ENCODE measurements at regions not wholly inside any gene's neighbourhood (a gene's known extent, or its start where the extent isn't known, plus 50 kb on each side); places are given as distances from the start of the nearest gene placed in this dataset.

DNA sequence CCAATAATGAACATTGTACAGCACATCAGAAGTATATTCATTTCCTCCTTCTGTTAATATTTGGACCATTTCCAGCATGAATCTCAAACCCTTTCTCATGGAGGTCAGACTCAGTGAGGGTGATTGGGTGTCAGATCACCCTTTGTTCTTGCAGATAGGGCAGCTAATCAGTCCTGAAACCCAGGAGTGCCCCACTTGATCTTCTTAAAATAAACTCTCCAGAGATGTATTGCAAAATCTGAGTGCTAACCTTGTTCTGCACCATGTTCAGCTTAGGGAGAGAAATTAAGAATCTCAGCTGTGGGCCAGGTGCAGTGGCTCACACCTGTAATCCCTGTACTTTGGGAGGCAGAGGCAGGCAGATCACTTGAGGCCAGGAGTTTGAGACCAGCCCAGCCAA is 869.4 kb downstream of the TYW1 start:
- TF ChIP-seq, protein P1, sequence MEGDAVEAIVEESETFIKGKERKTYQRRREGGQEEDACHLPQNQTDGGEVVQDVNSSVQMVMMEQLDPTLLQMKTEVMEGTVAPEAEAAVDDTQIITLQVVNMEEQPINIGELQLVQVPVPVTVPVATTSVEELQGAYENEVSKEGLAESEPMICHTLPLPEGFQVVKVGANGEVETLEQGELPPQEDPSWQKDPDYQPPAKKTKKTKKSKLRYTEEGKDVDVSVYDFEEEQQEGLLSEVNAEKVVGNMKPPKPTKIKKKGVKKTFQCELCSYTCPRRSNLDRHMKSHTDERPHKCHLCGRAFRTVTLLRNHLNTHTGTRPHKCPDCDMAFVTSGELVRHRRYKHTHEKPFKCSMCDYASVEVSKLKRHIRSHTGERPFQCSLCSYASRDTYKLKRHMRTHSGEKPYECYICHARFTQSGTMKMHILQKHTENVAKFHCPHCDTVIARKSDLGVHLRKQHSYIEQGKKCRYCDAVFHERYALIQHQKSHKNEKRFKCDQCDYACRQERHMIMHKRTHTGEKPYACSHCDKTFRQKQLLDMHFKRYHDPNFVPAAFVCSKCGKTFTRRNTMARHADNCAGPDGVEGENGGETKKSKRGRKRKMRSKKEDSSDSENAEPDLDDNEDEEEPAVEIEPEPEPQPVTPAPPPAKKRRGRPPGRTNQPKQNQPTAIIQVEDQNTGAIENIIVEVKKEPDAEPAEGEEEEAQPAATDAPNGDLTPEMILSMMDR (conservative IDR thresholded peaks at IDR 0.05; ENCODE audit: low read depth, low read length): no peak
- no peak for TF ChIP-seq CEBPB (IDR thresholded peaks at IDR 0.05; ENCODE audit: low read depth, low read length)
- no peak for TF ChIP-seq POLR2A (IDR thresholded peaks at IDR 0.05; ENCODE audit: low read depth, low read length)

All from IMR-90 (cell line).